Nephron (organoid): ENCODE measurements at regions not wholly inside any gene's neighbourhood (a gene's known extent, or its start where the extent isn't known, plus 50 kb on each side); places are given as distances from the start of the nearest gene placed in this dataset.
"Not testable (repeated sequence)": the region's sequence is repeated elsewhere in the genome, so short reads cannot be mapped to it uniquely, and the experiment has no call there.

Experiments
- H3K27ac Mint-ChIP-seq, 3 experiments: 2 replicates each; pipeline ENCODE4 v1.8.0; 2020; ENCODE audit warnings: mixed read lengths in 3 of 3, mild to moderate bottlenecking in 2 of 3, moderate library complexity in 1 of 3
- H3K27me3 Mint-ChIP-seq: 2 replicates; pipeline ENCODE4 v1.8.0; 2021; ENCODE audit warnings: low read depth, mild to moderate bottlenecking, moderate library complexity, mixed read lengths
- H3K36me3 Mint-ChIP-seq: 2 replicates; pipeline ENCODE4 v1.8.0; 2020; ENCODE audit warnings: low read depth, mixed read lengths
- H3K4me1 Mint-ChIP-seq: 2 replicates; pipeline ENCODE4 v1.8.0; 2020; ENCODE audit warnings: mixed read lengths
- H3K4me3 Mint-ChIP-seq, 3 experiments: 2 replicates each; pipeline ENCODE4 v1.8.0; 2020; ENCODE audit warnings: mild to moderate bottlenecking in 3 of 3, mixed read lengths in 3 of 3, moderate library complexity in 2 of 3
- H3K9me3 Mint-ChIP-seq: 2 replicates; pipeline ENCODE4 v1.8.0; 2020; ENCODE audit warnings: mixed read lengths
- CTCF ChIP-seq, 3 experiments: fragments of 200-600 bp; sonication (generic); IDR thresholded peaks; one replicate each; pipeline ENCODE4 v1.5.0; 2021; ENCODE audit warnings: antibody characterized with exemption in 3 of 3; ENCODE audit not compliant: unreplicated experiment in 3 of 3

DNA sequence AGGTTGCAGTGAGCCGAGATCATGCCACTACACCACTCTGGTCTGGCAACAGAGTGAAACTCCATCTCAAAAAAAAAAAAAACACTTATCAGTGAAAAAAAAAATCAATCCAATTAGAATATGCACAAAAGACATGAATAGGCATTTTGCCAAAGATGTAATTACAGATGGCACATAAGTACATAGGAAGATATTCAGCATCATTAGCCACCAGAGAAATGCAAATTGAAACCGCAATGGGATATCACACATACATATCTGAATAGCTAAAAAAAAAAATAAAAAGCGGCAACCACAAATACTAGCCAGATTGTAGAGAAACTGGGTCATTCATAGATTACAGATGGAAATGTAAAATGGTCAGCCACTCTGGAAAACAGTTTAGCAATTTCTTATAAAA lies 1310.8 kb downstream of the XPNPEP1 start:
- H3K4me3 Mint-ChIP-seq: no peak overlapping the region
- TF ChIP-seq CTCF (IDR thresholded peaks at IDR 0.05; ENCODE audit: unreplicated experiment in 3 of 3): no peak

GRCh38 chr10:108608860-108609259 lies 1314.5 kb downstream of the XPNPEP1 start:
- H3K36me3 Mint-ChIP-seq: no peaks in the 10 kb centered on the region
- H3K27ac Mint-ChIP-seq: no peak overlapping the region
- H3K4me3 Mint-ChIP-seq: no peak overlapping the region
- H3K4me1 Mint-ChIP-seq: no peaks in the 10 kb centered on the region
- H3K27me3 Mint-ChIP-seq: no peaks in the 10 kb centered on the region
- TF ChIP-seq CTCF (IDR thresholded peaks at IDR 0.05; ENCODE audit: unreplicated experiment in 3 of 3): no peak
- H3K9me3 Mint-ChIP-seq: peaks cover 12% of the 10 kb centered on the region

More for the DNA sequence above, 1310.8 kb downstream of the XPNPEP1 start:
- H3K4me1 Mint-ChIP-seq: no peaks in the 10 kb centered on the region
- no peak overlapping the region for H3K27ac Mint-ChIP-seq
- peaks cover 9% of the 10 kb centered on the region for H3K9me3 Mint-ChIP-seq
- no peaks in the 10 kb centered on the region for H3K36me3 Mint-ChIP-seq
- no peaks in the 10 kb centered on the region for H3K27me3 Mint-ChIP-seq

DNA sequence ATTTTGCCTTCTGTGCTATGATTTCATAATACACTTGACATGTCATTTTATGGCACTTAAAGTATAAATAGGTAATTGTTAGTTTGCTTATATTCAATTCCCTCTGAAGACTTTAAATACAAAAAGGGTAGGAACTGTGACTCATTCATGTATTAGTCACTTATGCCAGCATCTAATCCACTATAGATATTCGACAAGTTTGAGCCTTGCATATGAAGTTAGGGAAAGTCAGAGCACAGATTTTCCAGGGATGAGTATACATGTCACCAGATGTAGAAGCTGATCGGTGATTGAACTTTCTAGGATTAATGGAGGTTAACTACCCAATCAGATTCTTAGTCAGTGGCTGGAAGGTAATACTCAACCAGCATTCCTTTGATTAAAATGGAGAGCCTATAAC lies 1321.5 kb downstream of the XPNPEP1 start:
- TF ChIP-seq CTCF (IDR thresholded peaks at IDR 0.05; ENCODE audit: unreplicated experiment in 3 of 3): no peak
- Mint-ChIP-seq H3K9me3 (no peaks in the 10 kb centered on the region), H3K36me3 (no peaks in the 10 kb centered on the region), H3K27ac (no peak overlapping the region), H3K27me3 (peaks cover 4% of the 10 kb centered on the region), H3K4me3 (no peak overlapping the region), H3K4me1 (peaks cover 18% of the 10 kb centered on the region)

DNA sequence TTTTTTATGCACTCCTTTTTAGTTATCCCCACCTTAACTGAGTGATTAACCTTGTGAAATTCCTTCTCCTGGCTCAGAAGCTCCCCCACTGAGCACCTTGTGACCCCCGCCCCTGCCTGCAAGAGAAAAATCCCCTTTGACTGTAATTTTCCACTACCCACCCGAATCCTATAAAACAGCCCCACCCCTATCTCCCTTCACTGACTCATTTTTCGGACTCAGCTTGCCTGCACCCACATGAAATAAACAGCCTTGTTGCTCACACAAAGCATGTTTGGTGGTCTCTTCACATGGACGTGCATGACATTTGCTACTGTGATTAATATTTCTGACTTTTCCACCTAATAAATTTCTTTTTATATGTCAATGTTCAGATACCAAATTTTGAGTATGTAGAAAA lies 1322.8 kb downstream of the XPNPEP1 start:
- not testable (repeated sequence) for H3K27ac Mint-ChIP-seq, H3K27me3 Mint-ChIP-seq, H3K9me3 Mint-ChIP-seq, H3K4me3 Mint-ChIP-seq, H3K36me3 Mint-ChIP-seq
- peaks cover 18% of the 10 kb centered on the region for H3K4me1 Mint-ChIP-seq

DNA sequence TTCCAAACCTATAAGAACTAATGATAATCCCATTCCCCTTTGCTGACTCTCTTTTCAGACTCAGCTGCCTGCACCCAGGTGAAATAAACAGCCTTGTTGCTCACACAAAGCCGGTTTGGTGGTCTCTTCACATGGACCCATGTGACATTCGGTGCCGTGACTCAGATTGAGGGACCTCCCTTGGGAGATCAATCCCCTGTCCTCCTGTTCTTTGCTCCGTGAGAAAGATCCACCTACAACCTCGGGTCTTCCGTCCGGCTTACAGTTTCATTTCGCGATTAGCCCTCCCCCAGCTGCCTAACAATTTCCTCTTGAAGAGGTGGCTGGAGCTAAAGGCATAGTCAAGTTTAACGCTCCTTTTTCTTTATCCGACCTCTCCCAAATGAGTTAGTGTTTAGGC lies 1324.0 kb downstream of the XPNPEP1 start:
- H3K4me1 Mint-ChIP-seq: peaks cover 23% of the 10 kb centered on the region
- H3K9me3 Mint-ChIP-seq, H3K36me3 Mint-ChIP-seq, H3K27me3 Mint-ChIP-seq: not testable (repeated sequence)
- peak overlapping the region; percentile 1 to 44 (median 31) for H3K27ac Mint-ChIP-seq
- H3K4me3 Mint-ChIP-seq: peak overlapping the region in 1 of 3 experiments; percentile 37

- TF ChIP-seq CTCF (IDR thresholded peaks at IDR 0.05; ENCODE audit: unreplicated experiment in 3 of 3): no peak
- no peaks in the 10 kb centered on the region for H3K36me3 Mint-ChIP-seq
- H3K4me1 Mint-ChIP-seq: peaks cover 28% of the 10 kb centered on the region
- peaks cover 4% of the 10 kb centered on the region for H3K27me3 Mint-ChIP-seq
- H3K27ac Mint-ChIP-seq: peak overlapping the region; percentile 1 to 44 (median 31)
- H3K9me3 Mint-ChIP-seq: no peaks in the 10 kb centered on the region
- peak overlapping the region in 1 of 3 experiments; percentile 37 for H3K4me3 Mint-ChIP-seq
These were observed 1324.5 kb downstream of the XPNPEP1 start for GRCh38 chr10:108598831-108599230.

GRCh38 chr10:108598320-108598695 lies 1325.0 kb downstream of the XPNPEP1 start:
- Mint-ChIP-seq H3K27me3 (peaks cover 4% of the 10 kb centered on the region), H3K4me3 (no peak overlapping the region), H3K4me1 (peaks cover 28% of the 10 kb centered on the region), H3K36me3 (no peaks in the 10 kb centered on the region), H3K27ac (peak overlapping the region; percentile 1 to 31 (median 20)), H3K9me3 (no peaks in the 10 kb centered on the region)
- TF ChIP-seq CTCF (IDR thresholded peaks at IDR 0.05; ENCODE audit: unreplicated experiment in 3 of 3): no peak
